Activated CD4-positive, alpha-beta T cell treated with anti-CD3 and anti-CD28 coated beads for 24 hours (primary cell): ENCODE measurements at regions not wholly inside any gene's neighbourhood (a gene's known extent, or its start where the extent isn't known, plus 50 kb on each side); places are given as distances from the start of the nearest gene placed in this dataset.

Experiments
- DNase-seq, 2 donors: peaks; one replicate each; pipeline ENCODE4 v3.0.0-alpha.2; 2020; ENCODE audit warnings: low read depth in 2 of 2

DNA sequence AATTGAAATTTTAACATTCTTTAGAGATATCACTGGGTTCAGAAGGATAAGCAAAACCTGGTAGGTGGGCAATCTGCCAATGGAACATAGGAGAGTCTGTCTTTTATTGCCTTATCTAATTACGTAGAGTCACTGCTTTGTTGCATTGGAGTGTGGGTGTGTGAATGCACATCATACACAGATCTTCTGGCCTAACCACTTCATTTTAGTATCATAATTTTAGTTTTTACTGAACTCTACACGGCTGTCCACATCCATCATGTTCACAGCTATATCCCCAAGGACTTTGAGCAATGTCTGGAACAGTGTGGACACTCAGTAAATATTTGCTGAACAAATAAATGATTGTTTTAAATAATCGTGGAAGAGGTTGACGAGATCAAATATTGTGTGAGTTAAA lies 104.6 kb upstream of the AKIRIN2 start:
- DNase-seq, result no peak

DNA sequence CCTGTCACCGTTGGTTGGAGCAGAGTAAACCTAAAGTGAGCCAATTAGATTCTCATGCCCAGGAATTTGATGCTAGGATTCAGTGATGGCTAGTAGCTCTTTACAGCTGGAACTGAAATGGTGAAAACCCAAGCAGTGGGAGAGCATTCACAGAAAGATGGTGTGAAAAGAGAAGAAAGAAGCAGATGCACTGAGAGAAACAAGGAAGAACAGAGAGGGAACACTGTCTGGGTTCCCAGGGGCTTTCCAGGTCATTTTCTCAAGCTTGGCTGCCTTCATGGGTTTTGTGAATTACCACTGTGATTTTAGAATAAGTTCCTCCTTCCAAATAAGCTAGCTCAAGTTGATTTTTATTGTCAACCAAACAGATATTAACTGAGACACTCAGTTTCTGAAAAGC lies 104.1 kb upstream of the AKIRIN2 start:
- no peak for DNase-seq

DNA sequence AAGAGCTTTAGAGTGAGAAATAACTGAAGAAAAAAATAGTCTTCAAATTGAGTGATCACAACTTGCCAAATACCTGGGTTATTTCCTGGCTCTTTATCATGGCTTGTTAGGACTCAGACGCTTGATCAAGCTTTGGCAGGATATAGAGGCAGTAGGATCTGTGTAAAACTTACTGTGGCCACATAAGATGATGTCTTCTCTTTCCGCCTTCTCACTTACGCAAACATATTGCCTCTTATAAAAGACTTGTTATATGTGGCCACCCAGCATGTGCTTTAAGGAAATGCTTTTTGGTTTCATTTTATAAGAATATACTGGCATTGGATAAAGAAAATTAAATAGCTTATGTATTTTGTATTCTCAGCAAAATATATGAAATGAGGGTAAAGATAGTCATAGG lies 101.8 kb upstream of the AKIRIN2 start:
- no peak for DNase-seq

DNA sequence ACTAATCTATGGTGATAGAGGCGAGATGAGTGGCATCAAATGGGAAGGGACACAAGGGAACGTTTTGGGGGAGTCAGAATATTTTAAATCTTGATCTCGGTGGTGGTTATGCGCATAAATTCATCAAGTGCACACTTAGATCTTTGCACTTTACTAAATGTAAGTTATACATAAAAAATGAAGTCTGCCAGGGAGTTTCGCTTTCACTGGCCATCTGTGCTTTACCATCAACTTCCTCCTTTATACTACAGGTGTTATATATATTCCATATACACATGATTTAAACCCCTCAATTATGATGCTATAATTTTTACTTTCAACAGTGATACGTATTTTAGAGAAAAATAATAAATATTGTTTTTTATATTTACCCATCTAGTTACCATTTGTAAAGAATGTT lies 97.6 kb upstream of the AKIRIN2 start:
- DNase-seq, result no peak

DNA sequence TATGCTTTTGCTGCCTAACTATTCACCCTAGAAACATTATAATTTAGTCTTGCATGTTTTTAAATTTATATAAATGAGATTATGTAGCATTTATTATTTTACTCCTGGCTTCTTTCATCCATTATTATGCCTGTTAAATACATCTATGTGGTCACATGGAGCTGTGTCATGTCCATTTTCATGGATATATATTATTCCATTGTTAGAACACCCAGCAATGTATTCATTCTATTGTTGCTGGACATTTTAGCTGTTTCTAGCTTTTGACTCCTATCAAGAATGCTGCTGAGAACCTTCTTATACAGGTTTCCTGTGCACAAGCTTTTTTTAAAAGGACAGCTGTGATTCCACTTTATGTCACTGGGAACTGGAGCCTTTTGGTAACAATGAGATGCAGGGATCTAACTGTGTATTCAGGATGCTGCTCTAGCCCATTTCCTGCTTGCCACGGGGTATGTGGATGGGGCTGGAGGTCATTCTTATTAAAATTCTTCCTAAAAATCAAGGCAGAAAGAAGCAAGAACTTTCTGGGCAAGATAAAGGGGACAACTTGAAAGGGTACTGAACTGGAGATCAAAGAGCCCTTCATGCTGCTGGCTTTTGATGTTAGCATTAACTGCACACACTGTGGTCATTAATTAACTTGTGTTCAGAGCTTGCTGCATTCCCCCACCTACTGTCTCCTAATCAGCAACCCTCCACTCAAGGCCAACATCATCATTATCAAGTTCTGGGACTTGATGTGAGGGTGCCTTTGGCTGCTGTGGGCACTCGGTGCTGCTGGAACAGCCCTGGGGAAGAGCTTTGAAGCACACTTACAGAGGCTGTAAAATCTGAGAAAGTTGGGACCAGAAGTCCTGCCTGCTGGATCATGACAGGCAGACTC lies 96.6 kb upstream of the AKIRIN2 start:
- no peak for DNase-seq

DNA sequence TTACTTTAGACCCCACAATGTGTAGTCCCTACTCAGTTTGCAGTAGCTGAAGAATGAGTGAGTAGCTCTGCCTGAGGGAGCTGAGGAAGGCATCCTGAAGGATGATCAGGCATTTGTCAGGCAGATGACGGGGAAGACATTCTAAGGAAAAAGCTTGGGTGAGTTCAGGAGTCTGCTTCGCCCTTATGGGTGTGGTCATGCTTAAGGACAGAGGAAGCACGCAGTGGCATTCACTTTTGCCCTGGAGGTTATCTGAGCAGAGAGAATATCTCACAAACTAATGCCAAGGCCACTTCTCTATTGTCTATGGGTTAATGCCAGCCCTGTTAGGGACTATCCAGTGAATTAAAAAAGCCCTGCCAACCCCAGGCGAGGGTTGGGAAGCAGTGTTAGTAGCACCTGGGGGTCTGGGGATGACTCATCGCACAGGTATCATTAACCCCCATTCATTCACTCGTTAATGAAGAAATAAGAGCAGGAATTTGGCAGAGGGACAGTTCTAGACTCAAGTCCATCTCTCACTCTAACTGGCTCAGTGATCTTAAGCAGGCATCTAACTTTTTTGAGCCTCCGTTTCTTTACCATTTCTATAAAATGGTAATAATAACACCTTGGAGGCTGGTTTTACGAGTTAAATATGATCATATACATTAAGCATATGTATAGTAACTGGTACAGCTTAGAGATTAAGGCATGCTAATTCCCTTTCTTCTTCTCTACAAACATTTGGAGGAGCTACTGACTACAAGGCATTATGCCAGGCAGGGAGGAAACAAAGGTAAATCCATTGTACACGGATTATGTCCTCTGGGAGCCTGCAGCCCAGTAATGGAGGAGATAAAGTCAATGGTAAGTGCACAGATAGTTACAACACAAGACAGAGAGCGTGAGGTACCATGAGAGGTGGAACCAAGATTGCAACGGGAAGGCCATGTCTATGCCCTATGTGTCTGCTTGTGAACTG lies 93.2 kb upstream of the AKIRIN2 start:
- no peak for DNase-seq

DNA sequence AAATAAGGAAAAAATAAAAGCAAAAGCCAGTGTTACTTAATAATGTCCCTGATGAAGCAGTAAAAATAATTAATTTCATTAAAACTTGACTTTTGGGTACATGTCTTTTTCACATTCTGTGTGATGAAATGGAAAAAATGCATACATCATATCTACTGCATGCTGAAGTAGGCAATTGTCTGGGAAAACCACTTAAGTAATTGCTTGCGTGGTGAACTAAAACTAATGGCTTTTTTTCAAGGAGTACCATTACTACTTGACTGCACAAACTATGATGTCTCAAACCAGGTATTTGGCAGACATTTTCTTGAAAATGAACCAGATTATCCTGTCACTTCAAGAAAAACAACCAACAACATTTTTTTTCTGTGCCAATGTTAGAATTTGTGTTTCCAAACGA lies 91.3 kb upstream of the AKIRIN2 start:
- DNase-seq, result no peak

DNA sequence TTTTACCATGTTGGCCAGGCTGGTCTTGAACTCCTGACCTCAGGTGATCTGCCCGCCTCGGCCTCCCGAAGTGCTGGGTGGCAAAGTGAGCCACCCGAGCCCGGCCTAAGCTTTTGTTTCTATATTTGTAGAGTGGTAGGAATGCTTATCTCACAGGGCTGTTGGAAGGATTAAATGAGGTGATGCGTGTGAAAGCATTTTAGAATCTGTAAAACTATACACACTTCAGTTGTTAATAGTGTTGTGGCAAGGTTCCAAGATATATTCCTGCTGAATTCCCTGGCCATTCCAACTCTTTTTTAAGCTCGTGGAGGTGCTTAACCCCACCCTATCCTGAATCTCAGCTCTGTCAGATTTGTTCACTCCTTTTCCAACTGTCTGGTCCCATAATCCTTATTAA lies 89.9 kb upstream of the AKIRIN2 start:
- DNase-seq, result no peak

DNA sequence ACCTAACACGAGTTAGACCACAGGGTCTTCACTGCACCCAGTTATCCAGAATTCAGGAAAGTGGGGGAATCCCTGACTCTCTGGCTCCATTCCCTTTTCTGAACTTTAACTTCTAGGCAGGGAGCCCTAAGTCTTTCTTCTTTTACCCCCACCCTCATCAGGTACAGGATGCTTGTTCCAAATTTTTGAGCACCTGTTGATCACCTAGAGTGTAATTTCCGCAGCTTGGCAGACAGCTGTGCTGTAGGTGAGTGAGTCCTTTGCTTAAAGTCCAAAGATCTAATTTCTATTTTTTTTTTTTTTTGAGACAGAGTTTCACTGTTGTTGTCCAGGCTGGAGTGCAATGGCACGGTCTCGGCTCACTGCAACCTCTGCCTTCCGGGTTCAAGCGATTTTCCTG lies 89.5 kb upstream of the AKIRIN2 start:
- no peak for DNase-seq

DNA sequence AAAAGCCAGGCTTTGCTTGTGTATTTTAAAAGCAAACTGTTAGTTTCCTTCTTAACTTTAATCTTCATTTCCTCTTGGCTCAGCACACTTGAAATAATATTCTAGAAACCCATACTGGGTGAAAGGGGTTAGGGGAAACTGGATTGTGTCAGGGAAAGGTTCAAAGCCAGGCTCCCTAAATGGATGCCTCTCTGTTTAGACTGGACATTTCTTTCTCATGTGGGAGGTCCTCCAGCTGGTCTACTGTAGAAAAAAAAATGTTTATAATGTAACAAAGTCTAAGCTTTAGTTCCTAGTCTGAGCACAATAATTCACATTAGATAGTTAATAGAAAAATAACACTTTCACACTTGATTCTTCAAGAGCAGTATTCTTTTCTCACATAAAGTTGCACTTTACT lies 89.0 kb upstream of the AKIRIN2 start:
- no peak for DNase-seq

DNA sequence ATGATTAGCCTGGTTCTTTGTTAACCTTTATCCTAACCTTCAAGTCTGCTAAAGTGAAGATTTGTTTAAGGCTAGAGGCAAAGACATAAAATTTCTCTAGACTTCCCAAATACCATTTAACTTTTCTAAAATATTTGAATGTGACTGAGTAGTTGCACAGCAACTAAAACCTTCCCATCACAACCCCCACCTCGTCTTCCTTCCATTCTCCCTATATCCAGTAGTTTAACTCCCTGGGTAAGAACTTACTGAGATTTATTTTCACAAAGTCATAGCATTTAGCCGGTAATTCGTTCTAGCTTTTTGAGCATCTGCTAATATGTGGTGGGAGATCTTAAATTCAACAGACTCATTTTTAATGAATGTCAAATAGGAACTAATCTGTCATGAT lies 87.9 kb upstream of the AKIRIN2 start:
- DNase-seq, result no peak

DNA sequence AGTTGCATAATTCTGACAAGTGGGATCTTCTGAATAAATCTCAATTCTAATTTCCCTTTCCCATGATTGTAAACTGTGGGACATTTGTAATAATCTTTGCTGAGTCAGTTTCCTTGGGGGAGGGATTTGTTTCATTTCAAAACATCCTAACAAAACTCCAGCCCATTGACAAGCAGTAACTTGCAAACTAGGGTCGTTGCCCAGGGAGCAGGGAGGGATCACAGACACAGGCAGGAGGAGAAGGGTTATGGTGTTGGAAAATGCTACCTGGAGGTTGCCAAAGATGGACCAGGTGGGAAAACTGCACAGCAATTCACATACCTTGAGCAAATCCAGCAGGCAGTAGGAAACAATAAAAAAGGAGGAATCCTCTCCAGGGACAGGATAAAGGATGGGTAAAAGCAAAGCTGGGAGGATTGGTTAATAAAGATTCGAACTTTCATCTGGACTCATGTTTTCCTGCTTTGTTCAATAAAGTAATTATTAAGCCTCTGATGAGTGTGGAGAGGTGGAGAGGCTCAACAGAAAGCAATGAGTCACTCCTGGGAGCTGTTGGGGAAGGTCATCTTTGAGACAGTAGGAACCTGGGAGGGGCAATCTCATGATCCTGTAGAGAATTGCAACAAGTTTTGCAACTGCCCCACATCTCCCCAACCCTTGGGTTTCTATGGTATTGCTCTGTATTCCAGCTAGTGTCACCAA lies 87.3 kb upstream of the AKIRIN2 start:
- no peak for DNase-seq

DNA sequence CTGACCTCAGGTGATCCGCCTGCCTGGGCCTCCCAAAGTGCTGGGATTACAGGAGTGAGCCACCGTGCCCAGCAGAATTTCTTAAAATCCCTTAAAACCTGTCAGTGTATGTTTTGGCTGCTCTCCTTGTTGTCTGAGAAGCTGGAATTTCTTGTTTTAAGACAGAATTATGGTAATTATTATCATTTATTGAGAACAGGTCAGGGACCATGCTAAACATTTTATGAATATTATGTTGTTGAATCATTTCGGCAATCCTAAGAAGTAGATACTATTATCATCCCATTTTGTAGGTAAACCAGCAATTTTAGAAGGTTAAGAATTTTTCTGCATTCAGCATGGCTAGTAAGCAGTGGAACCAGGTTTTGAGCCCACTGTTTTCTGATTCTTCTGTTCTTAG lies 86.1 kb upstream of the AKIRIN2 start:
- DNase-seq, result no peak

DNA sequence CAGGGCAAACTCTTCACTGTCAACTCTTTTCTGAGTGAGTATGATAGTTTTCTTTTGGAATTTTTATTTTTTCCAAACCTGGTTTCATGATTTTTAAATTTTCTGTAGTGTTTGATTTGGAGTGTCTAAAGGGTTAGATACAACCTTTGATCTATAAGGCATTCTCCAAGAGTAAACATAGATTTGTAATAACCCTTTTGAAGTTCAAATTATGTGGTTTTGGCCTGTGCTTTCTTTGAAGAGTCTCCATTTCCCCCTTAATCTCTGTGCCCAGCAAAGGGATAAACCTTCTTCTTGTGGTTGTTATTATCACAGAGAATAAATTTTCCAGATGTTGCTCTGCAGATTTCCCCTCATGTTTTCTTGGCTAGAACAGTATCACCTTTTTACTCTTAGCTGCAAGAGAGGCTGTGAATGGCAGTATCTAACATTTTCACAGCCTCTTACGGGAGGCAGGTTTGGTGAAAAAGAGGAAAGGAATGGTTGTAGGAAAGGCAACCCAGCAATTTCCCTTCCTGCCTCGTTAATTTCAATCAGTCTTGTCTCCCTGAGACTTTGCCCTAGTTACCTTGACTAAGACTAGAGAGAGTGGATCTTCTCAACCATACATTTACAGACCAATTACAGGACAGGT lies 83.3 kb upstream of the AKIRIN2 start:
- DNase-seq, result no peak

DNA sequence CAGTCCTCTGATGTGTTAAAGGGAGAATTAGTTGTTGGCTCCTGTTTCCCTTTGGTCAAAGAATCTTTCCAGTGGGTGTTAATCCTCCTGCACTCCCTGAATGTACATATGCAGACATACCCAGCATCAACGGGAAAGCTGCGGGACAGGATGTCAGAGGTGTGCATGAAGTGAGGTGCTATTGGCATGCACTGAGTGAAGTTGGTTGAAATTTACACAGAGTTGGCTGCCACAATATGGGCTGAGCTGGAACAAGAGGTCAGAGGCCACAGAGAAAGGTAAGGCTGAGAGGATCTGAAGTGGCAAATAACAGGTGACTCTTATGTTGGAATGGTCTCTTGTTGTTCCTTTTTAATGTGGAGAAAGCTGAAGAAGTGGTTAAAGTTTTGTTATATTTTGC lies 82.7 kb upstream of the AKIRIN2 start:
- no peak for DNase-seq

DNA sequence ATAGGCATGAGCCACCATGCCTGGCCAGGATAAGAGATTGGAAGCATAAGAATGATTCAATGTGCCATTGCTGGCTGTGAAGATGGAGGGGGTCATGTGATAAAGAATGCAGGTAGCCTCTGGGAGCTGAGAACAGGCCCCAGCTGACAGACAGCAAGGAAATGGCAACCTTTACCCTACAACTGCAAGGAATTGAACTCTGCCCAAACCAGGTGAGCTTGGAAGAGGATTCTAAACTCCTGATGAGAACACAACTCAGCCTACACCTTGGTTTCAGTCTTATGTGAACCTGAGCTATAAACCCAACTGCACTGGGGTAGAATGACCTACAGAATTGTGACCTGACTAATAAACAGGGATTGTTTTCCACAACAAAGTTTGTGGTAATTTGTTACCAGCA lies 82.0 kb upstream of the AKIRIN2 start:
- DNase-seq, result no peak

DNA sequence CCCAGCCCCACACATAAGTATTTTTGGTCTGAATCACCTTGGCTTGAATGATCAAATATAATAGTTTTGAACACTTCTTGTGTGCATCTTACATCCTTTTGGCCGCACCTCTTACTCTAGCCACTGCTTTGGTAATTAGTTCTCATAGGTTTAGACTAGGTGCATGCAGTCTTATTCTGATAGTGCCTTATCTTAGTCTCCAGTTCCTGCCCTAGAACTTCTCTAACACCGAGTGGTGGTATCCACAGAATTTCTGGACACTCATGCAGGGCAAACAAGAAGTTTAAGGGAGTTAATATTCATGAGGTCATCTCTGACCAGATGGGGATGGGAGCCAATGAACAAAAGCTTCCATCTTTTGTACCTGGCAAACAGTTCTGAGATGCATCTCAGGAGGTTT lies 77.5 kb upstream of the AKIRIN2 start:
- DNase-seq, result no peak

DNA sequence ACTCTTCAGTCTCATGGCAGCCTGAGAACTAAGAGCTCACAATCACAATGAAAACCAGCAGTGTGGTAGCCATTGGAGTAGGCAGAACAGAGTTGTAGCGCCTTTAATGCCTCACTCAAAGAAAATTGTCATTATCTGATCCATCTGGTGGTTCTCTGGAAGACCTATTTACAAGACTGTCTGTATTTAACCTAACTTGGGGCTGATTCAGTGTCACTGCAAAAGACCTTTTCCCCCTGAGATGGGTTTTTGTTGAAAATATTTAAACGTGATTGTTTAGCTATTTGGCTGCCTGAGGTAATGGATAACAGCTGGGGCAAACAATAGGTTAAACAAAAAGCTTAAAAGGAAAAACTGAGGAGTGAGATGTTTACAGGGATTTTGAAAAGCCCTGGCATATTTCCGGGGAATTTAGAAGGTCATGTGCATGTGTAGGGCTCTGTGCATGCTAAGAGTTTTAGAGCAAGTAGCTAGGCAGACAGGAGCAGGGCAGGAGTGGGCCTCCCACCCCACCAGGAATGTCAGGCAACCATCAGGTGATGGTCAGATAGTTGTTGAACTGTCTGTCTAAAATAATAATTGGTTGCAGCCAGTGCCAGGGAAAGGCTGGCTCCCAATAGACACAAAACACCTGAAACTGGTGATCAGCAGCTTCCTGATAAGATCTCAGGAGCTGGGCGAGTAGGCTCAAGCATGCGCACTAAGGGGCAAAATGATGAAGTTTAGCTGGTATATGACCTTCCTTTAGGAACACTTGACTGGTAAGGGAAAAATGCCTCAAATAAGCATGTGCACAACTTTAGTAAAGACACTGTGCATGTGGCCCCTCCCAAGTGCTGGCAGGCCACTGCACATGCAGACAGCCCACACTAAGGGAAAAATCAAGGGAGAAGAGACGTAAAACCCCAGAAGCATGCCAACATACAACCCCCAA lies 70.8 kb upstream of the AKIRIN2 start:
- DNase-seq, result no peak

DNA sequence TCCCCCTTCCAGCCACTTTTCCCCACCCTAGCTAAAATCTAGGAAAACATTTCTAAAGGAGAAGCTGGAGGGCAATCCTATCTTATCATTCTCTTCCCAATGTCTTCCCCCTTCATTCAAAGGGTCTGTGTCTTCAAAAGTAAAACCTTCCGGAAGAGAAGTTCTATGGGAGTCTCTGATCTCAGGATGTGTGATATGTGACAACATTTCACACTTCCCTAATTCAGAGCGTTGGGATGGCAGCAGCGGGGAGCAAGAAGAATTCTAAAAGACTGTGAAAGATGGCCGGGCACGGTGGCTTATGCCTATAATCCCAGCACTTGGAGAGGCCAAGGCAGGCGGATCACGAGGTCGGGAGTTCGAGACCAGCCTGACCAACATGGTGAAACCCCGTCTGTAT lies 65.4 kb upstream of the AKIRIN2 start:
- DNase-seq, result no peak

DNA sequence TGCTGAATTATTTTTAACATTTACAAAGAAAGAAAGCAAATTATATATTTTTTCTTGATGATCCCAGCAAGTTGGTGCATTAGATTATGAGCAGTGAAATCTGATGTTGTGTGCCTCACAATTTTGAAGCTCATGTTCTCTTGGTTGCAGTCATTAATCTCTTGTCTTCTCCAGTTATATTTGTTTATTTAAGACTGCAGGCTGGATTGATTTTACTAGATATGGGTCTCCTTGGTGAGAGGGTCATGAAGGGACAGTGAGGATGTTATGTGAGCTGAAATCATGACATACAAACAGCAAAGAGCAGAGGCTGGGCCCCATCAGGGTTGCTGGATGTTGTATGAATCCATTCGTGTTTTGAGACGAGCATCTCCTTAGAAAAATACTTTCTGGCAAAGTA lies 64.2 kb upstream of the AKIRIN2 start:
- DNase-seq, result no peak

DNA sequence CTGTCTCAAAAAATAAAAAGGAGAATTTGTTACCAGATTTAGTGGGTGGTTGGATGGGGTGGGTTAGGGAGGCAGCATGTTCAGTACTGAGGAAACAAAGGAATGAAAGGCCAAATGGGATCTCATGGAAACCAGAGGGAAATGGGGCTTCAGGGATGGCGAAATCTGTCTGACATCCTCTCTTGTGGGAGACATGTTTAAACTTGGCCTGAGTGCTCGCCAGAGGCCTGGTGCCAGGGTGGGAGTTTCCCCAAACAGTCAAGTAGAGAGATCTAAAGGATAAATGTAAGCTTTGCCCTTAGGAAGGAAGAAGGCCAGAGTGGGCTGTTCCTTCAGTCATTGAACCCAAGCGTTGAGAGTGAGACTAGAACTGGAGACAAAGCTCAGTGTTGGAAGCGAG lies 61.9 kb upstream of the AKIRIN2 start:
- DNase-seq, result no peak
